GM18907 (cell line): ENCODE measurements at regions not wholly inside any gene's neighbourhood (a gene's known extent, or its start where the extent isn't known, plus 50 kb on each side); places are given as distances from the start of the nearest gene placed in this dataset.

Source experiments
- ATAC-seq: cut with Tn5 transposase; IDR thresholded peaks from one replicate; pipeline ENCODE4 v1.9.1; 2021; ENCODE audit warnings: mild to moderate bottlenecking, moderate library complexity; ENCODE audit not compliant: unreplicated experiment

- ATAC-seq, result no peak
Measured at GRCh38 chrX:98516120-98516519, 1632.4 kb downstream of the RPA4 start.

- no peak for ATAC-seq
Measured at GRCh38 chrX:98523026-98523425, 1639.3 kb downstream of the RPA4 start.

GRCh38 chrX:98523521-98523920 lies 1639.8 kb downstream of the RPA4 start:
- ATAC-seq, result no peak

GRCh38 chrX:98548519-98548918 lies 1664.8 kb downstream of the RPA4 start:
- no peak for ATAC-seq

- no peak for ATAC-seq
Measured at GRCh38 chrX:98568795-98569194, 1685.1 kb downstream of the RPA4 start.

- ATAC-seq, result no peak
Measured at GRCh38 chrX:98605941-98606340, 1722.2 kb downstream of the RPA4 start.

- no peak for ATAC-seq
Measured at GRCh38 chrX:98607739-98608138, 1724.0 kb downstream of the RPA4 start.

- ATAC-seq, result no peak
Measured at GRCh38 chrX:98627645-98628044, 1743.9 kb downstream of the RPA4 start.

GRCh38 chrX:98637451-98637850 lies 1753.7 kb downstream of the RPA4 start:
- ATAC-seq, result no peak

- ATAC-seq, result no peak
Measured at GRCh38 chrX:98646351-98646750, 1762.6 kb downstream of the RPA4 start.

- ATAC-seq, result no peak
Measured at GRCh38 chrX:98654565-98654964, 1755.5 kb downstream of the PCDH19 start.
